K562 (cell line): ENCODE measurements at regions not wholly inside any gene's neighbourhood (a gene's known extent, or its start where the extent isn't known, plus 50 kb on each side); places are given as distances from the start of the nearest gene placed in this dataset.
"Not testable (repeated sequence)": the region's sequence is repeated elsewhere in the genome, so short reads cannot be mapped to it uniquely, and the experiment has no call there.

ENCODE experiments used
- ATAC-seq: fragments of 200-7000 bp; cut with Tn5 transposase; 3 replicates; pipeline ENCODE4 v1.9.1; 2020; ENCODE audit warnings: moderate library complexity
- BruUV-seq: library from RNA; stranded (reverse); fragments of 400-500 nt; replicated peaks from 2 replicates; lab custom pipeline; 2021; lab: Mats Ljungman, UMichigan
- CTCF ChIA-PET: fragments of 300-600 bp; formaldehyde crosslinking; extraction: SDS; loops from one replicate; lab custom pipeline; 2021; ENCODE audit warnings: low intra/inter-chr PET ratio; lab: Yijun Ruan, JAX
- POLR2A ChIA-PET: fragments of 300-600, 350-650 bp; sonication (Branson Sonifier 250); formaldehyde crosslinking; extraction: SDS; loops from one replicate; lab custom pipeline; 2021; ENCODE audit warnings: antibody characterized with exemption, inconsistent platforms; lab: Yijun Ruan, JAX
- DNase-seq, 4 experiments: peaks; one replicate each; pipeline versions ENCODE4 v3.0.0 to v3.0.0-alpha.2; 2011 to 2018; ENCODE audit warnings: low spot score in 3 of 4, mixed read lengths in 3 of 4; ENCODE audit errors: extremely low read depth in 1 of 4
- FAIRE-seq: peaks from 2 replicates; lab custom pipeline; 2011; peaks lifted over from hg19 to GRCh38; lab: Jason Lieb, UNC
- H2AFZ ChIP-seq: 2 replicates; pipeline ENCODE4 v1.6.0; 2011; ENCODE audit warnings: low read depth, low read length, control low read depth, inconsistent platforms
- H3K27ac ChIP-seq: fragments of 200-600 bp; 3 replicates; pipeline ENCODE4 v1.8.0; 2011; ENCODE audit warnings: low read depth, mild to moderate bottlenecking, control low read depth, inconsistent platforms, low read length, moderate library complexity, mixed read lengths; ENCODE audit errors: extremely low read depth
- H3K27me3 ChIP-seq, 2 experiments: fragments of 300-600 bp in 1 of 2; 2 replicates in 1 of 2; 3 replicates in 1 of 2; pipeline versions ENCODE4 v1.6.0 to v1.8.0; 2011; ENCODE audit warnings: inconsistent platforms in 2 of 2, low read length in 2 of 2, mild to moderate bottlenecking in 1 of 2, mixed read lengths in 1 of 2, moderate library complexity in 1 of 2; ENCODE audit not compliant: control insufficient read depth in 2 of 2, insufficient read depth in 2 of 2
- H3K36me3 ChIP-seq: fragments of 300-600 bp; 3 replicates; pipeline ENCODE4 v1.8.0; 2011; ENCODE audit warnings: mild to moderate bottlenecking, low read length, inconsistent platforms; ENCODE audit not compliant: control insufficient read depth, insufficient read depth
- H3K4me1 ChIP-seq, 2 experiments: fragments of 200-600 bp in 1 of 2; replicated peaks in 1 of 2; 2 replicates in 1 of 2; 3 replicates in 1 of 2; pipeline versions ENCODE4 v1.5.1 to v1.8.0; 2011; ENCODE audit warnings: inconsistent platforms in 2 of 2, low read length in 2 of 2, mild to moderate bottlenecking in 1 of 2, mixed read lengths in 1 of 2, moderate library complexity in 1 of 2; ENCODE audit not compliant: control insufficient read depth in 2 of 2, insufficient read depth in 2 of 2
- H3K4me2 ChIP-seq: 2 replicates; pipeline ENCODE4 v1.6.1; 2011; ENCODE audit warnings: low read length, control low read depth, inconsistent platforms, mixed read lengths; ENCODE audit not compliant: insufficient read depth
- H3K4me3 ChIP-seq: fragments of 200-600 bp; sonication (generic), shearing (Covaris generic); 2 replicates; pipeline ENCODE4 v1.5.1; 2016; ENCODE audit warnings: control low read depth, inconsistent platforms
- H3K79me2 ChIP-seq: fragments of 200-600 bp; 3 replicates; pipeline ENCODE4 v1.8.0; 2011; ENCODE audit warnings: low read length, inconsistent platforms; ENCODE audit not compliant: control insufficient read depth, insufficient read depth
- H3K9ac ChIP-seq, 2 experiments: 2 replicates each; pipeline versions ENCODE4 v1.6.0 to v1.6.1; 2011; ENCODE audit warnings: low read depth in 2 of 2, low read length in 2 of 2, control low read depth in 1 of 2, inconsistent platforms in 1 of 2, mild to moderate bottlenecking in 1 of 2, mixed read lengths in 1 of 2; ENCODE audit not compliant: insufficient read depth in 1 of 2
- H3K9me1 ChIP-seq: one replicate; pipeline ENCODE4 v1.6.0; 2011; ENCODE audit warnings: inconsistent platforms, mild to moderate bottlenecking, low read length, moderate library complexity; ENCODE audit not compliant: control insufficient read depth, insufficient read depth
- H3K9me3 ChIP-seq: replicated peaks from 2 replicates; pipeline ENCODE4 v1.5.1; 2011; ENCODE audit warnings: low read depth, low read length, inconsistent platforms; ENCODE audit not compliant: control insufficient read depth, insufficient read depth
- H4K20me1 ChIP-seq: replicated peaks from 2 replicates; pipeline ENCODE4 v1.6.1; 2011; ENCODE audit warnings: low read length, inconsistent platforms, mixed read lengths; ENCODE audit not compliant: control insufficient read depth, insufficient read depth
- ELK1 ChIP-seq: sonication (generic); formaldehyde crosslinking; IDR thresholded peaks from 2 replicates; pipeline ENCODE4 v1.8.1; 2022; ENCODE audit warnings: missing genetic modification reagents
- ETS2 ChIP-seq: IDR thresholded peaks from 2 replicates; pipeline ENCODE4 v1.6.1; 2016; ENCODE audit warnings: borderline replicate concordance, missing genetic modification characterization, mild to moderate bottlenecking, moderate library complexity, missing compliant biosample characterization; ENCODE audit not compliant: poor library complexity, severe bottlenecking
- FOSL1 ChIP-seq: fragments of 200-800 bp; sonication (Bioruptor generic); conservative IDR thresholded peaks from 2 replicates; pipeline ENCODE4 v1.6.1; 2016; ENCODE audit warnings: missing genetic modification characterization, missing compliant biosample characterization
- FOXA1 ChIP-seq: fragments of 450-650 bp; IDR thresholded peaks from 2 replicates; pipeline ENCODE4 v1.6.1; 2016; ENCODE audit warnings: mild to moderate bottlenecking, borderline replicate concordance
- GATA2 ChIP-seq: sonication (generic); formaldehyde crosslinking; IDR thresholded peaks from 2 replicates; pipeline ENCODE4 v1.4.0; 2020; ENCODE audit warnings: mild to moderate bottlenecking, missing genetic modification reagents
- HCFC1 ChIP-seq: IDR thresholded peaks from 2 replicates; pipeline ENCODE4 v1.6.1; 2012; ENCODE audit warnings: low read depth, low read length, improper control_type of control experiment
- JUNB ChIP-seq: fragments of 450-650 bp; formaldehyde crosslinking; conservative IDR thresholded peaks from 2 replicates; pipeline ENCODE4 v1.4.0; 2020; ENCODE audit warnings: mild to moderate bottlenecking
- LCOR ChIP-seq: sonication (generic); formaldehyde crosslinking; IDR thresholded peaks from 2 replicates; pipeline ENCODE4 v1.8.0; 2022; ENCODE audit warnings: mild to moderate bottlenecking, missing genetic modification reagents
- RHOXF2B ChIP-seq: fragments of 250-450 bp; sonication (Bioruptor Pico); conservative IDR thresholded peaks from 2 replicates; pipeline ENCODE4 v1.5.1; 2021
- SMARCE1 ChIP-seq: fragments of 450-650 bp; IDR thresholded peaks from 2 replicates; pipeline ENCODE4 v1.7.1; 2016; ENCODE audit warnings: mild to moderate bottlenecking
- SNRNP70 ChIP-seq: fragments of 200-400 bp; formaldehyde crosslinking; optimal IDR thresholded peaks from 2 replicates; pipeline ENCODE3; 2017; ENCODE audit warnings: low read depth, low read length
- ZNF511 ChIP-seq: sonication (generic); formaldehyde crosslinking; IDR thresholded peaks from 2 replicates; pipeline ENCODE4 v1.8.0; 2022; ENCODE audit warnings: mild to moderate bottlenecking, missing genetic modification reagents
- WGBS: fragments of 100-300 bp; shearing (Covaris generic); methylation state at CpG from one replicate; pipeline ENCODE4 v1.1.6; 2016; ENCODE audit warnings: low coverage, mixed read lengths; ENCODE audit not compliant: insufficient coverage; ENCODE audit errors: missing lambda C conversion rate; 5-methylcytosine and 5-hydroxymethylcytosine counted together
- in situ Hi-C: fragments of 300-500 bp; cut with MboI; formaldehyde crosslinking; loops from 4 replicates; pipeline ENCODE4 v1.15.0; 2018; ENCODE audit warnings: inconsistent platforms, mixed read lengths
- intact Hi-C: fragments of 100-400 bp; cut with micrococcal nuclease; formaldehyde crosslinking; loops from 2 replicates; pipeline ENCODE4 v1.14.2; 2022
- TF ChIP-seq, protein P1 (sequence below): sonication (generic); formaldehyde crosslinking; IDR thresholded peaks from 2 replicates; pipeline ENCODE4 v1.8.0; 2022; ENCODE audit warnings: mild to moderate bottlenecking, missing genetic modification reagents, borderline replicate concordance

GRCh38 chr20:48505066-48505465 is 322.7 kb downstream of the PREX1 start:
- intact Hi-C loops, H3K9me1 ChIP-seq, H3K4me1 ChIP-seq, H3K4me3 ChIP-seq, H3K79me2 ChIP-seq, H2AFZ ChIP-seq, in situ Hi-C loops, ATAC-seq, FAIRE-seq, DNase-seq, POLR2A ChIA-PET, BruUV-seq, H4K20me1 ChIP-seq, H3K36me3 ChIP-seq, H3K4me2 ChIP-seq, CTCF ChIA-PET, H3K9ac ChIP-seq, H3K9me3 ChIP-seq, H3K27ac ChIP-seq: not testable (repeated sequence)
- H3K27me3 ChIP-seq: peaks cover 9 to 26% of the 10 kb centered on the region in 2 experiments; a peak in 4 of 5 replicates
- WGBS: 0% methylated on average over 11 of the region's 12 CpGs

DNA sequence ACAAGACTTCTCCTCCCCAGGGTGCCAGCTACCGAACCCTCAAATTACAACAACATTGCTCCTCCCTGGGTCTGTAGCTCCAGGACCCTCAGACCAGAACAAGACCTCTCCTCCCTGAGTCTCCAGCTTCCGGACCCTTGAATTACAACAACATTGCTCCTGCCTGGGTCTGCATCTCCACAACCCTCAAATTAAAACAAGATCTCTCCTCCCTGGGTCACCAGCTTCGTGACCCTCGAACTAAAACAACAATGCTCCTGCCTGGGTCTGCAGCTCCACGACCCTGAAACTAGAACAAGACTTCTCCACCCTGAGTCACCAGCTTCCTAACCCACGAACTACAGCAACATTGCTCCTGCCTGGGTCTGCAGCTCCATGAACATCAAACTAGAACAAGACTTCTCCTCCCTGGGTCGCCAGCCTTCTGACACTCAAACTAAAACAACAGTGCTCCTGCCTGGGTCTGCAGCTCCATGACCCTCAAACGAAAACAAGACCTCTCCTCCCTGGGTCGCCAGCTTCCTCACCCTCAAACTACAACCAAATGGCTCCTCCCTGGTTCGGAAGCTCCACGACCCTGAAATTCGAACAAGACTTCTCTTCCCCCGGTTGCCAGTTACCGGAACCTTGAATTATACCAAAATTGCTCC is 324.5 kb downstream of the PREX1 start:
- FAIRE-seq (no peak), DNase-seq (no peak), ATAC-seq (no peak)
- Histone ChIP-seq H3K4me1 (no peaks in the 10 kb centered on the region), H3K9me1 (no peaks in the 10 kb centered on the region), H4K20me1 (no peaks in the 10 kb centered on the region), H3K27ac (no peak overlapping the region), H3K9me3 (no peaks in the 10 kb centered on the region), H3K4me3 (no peak overlapping the region), H2AFZ (no peak overlapping the region), H3K9ac (no peak overlapping the region), H3K27me3 (peaks cover 9 to 26% of the 10 kb centered on the region in 2 experiments; a peak in 4 of 5 replicates), H3K4me2 (no peak overlapping the region), H3K36me3 (no peaks in the 10 kb centered on the region), H3K79me2 (no peaks in the 10 kb centered on the region)
- BruUV-seq: no TSS peak
- under 1% methylated on average over 14 of the region's 14 CpGs for WGBS
- intact Hi-C loops: no loop called here
- ChIA-PET CTCF (no interaction called here), POLR2A (no interaction called here)
- in situ Hi-C loops: no loop called here
- TF ChIP-seq ETS2 (no peak), ELK1 (CRISPR knock-in tag) (no peak), FOXA1 (no peak), GATA2 (CRISPR knock-in tag) (no peak), HCFC1 (no peak), JUNB (CRISPR knock-in tag) (no peak), SMARCE1 (no peak), LCOR (no peak), SNRNP70 (no peak), RHOXF2B (CRISPR knock-in tag) (no peak), FOSL1 (tag) (no peak), ZNF511 (CRISPR knock-in tag) (no peak)
- TF ChIP-seq, protein P1, sequence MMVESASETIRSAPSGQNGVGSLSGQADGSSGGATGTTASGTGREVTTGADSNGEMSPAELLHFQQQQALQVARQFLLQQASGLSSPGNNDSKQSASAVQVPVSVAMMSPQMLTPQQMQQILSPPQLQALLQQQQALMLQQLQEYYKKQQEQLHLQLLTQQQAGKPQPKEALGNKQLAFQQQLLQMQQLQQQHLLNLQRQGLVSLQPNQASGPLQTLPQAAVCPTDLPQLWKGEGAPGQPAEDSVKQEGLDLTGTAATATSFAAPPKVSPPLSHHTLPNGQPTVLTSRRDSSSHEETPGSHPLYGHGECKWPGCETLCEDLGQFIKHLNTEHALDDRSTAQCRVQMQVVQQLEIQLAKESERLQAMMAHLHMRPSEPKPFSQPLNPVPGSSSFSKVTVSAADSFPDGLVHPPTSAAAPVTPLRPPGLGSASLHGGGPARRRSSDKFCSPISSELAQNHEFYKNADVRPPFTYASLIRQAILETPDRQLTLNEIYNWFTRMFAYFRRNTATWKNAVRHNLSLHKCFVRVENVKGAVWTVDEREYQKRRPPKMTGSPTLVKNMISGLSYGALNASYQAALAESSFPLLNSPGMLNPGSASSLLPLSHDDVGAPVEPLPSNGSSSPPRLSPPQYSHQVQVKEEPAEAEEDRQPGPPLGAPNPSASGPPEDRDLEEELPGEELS (CRISPR knock-in tag): no peak
